Neuronal stem cell (in vitro differentiated cells): ENCODE measurements at regions not wholly inside any gene's neighbourhood (a gene's known extent, or its start where the extent isn't known, plus 50 kb on each side); places are given as distances from the start of the nearest gene placed in this dataset.

Experiments
- DNase-seq: peaks from one replicate; pipeline ENCODE4 v3.0.0-alpha.2; 2013; ENCODE audit warnings: low spot score
- H2AFZ ChIP-seq: one replicate; pipeline ENCODE4 v1.6.1; 2013; ENCODE audit warnings: mild to moderate bottlenecking, low read length, inconsistent platforms
- H2AK5ac ChIP-seq: 2 replicates; pipeline ENCODE4 v1.6.1; 2013; ENCODE audit warnings: low read depth, mild to moderate bottlenecking, inconsistent platforms, low read length, moderate library complexity, mixed read lengths
- H2BK120ac ChIP-seq: 2 replicates; pipeline ENCODE4 v1.6.1; 2013; ENCODE audit warnings: low read depth, mild to moderate bottlenecking, inconsistent platforms, low read length, moderate library complexity, mixed read lengths
- H2BK12ac ChIP-seq: one replicate; pipeline ENCODE4 v1.6.1; 2013; ENCODE audit warnings: low read length, inconsistent platforms
- H2BK15ac ChIP-seq: 2 replicates; pipeline ENCODE4 v1.6.1; 2013; ENCODE audit warnings: mild to moderate bottlenecking, low read length, inconsistent platforms, mixed read lengths
- H2BK5ac ChIP-seq: one replicate; pipeline ENCODE4 v1.6.1; 2013; ENCODE audit warnings: inconsistent platforms, mild to moderate bottlenecking, low read length, moderate library complexity
- H3K14ac ChIP-seq: one replicate; pipeline ENCODE4 v1.6.1; 2013; ENCODE audit warnings: low read length, inconsistent platforms
- H3K18ac ChIP-seq: 2 replicates; pipeline ENCODE4 v1.6.1; 2013; ENCODE audit warnings: low read length, inconsistent platforms
- H3K23ac ChIP-seq: 2 replicates; pipeline ENCODE4 v1.6.1; 2013; ENCODE audit warnings: low read depth, mild to moderate bottlenecking, mixed read lengths, low read length, inconsistent platforms; ENCODE audit not compliant: poor library complexity
- H3K27ac ChIP-seq: replicated peaks from 3 replicates; pipeline ENCODE4 v1.5.1; 2013; ENCODE audit warnings: low read length, inconsistent platforms
- H3K27me3 ChIP-seq, 3 experiments: 2 replicates each; pipeline ENCODE4 v1.6.1; 2013; ENCODE audit warnings: low read length in 3 of 3, mild to moderate bottlenecking in 2 of 3, inconsistent platforms in 1 of 3, low read depth in 1 of 3, mixed read lengths in 1 of 3, moderate library complexity in 1 of 3; ENCODE audit not compliant: control insufficient read depth in 3 of 3, insufficient read depth in 3 of 3
- H3K36me3 ChIP-seq, 2 donors: replicated peaks in 1 of 2; 2 replicates each; pipeline ENCODE4 v1.6.1; 2013; ENCODE audit warnings: low read length in 2 of 2; ENCODE audit not compliant: control insufficient read depth in 2 of 2, insufficient read depth in 2 of 2
- H3K4ac ChIP-seq: 2 replicates; pipeline ENCODE4 v1.6.1; 2013; ENCODE audit warnings: inconsistent platforms, mild to moderate bottlenecking, low read length, moderate library complexity
- H3K4me1 ChIP-seq, 2 donors: 1 replicate in 1 of 2; 2 replicates in 1 of 2; pipeline ENCODE4 v1.6.1; 2013; ENCODE audit warnings: low read length in 2 of 2, low read depth in 1 of 2; ENCODE audit not compliant: control insufficient read depth in 2 of 2, insufficient read depth in 1 of 2
- H3K4me2 ChIP-seq: one replicate; pipeline ENCODE4 v1.6.1; 2013; ENCODE audit warnings: mild to moderate bottlenecking, low read length, inconsistent platforms; ENCODE audit not compliant: insufficient read depth, poor library complexity, severe bottlenecking
- H3K4me3 ChIP-seq, 2 donors: 2 replicates each; pipeline ENCODE4 v1.5.1; 2013; ENCODE audit warnings: low read length in 2 of 2, mild to moderate bottlenecking in 2 of 2, inconsistent platforms in 1 of 2, moderate library complexity in 1 of 2
- H3K79me1 ChIP-seq: one replicate; pipeline ENCODE4 v1.6.1; 2013; ENCODE audit warnings: low read depth, mild to moderate bottlenecking, inconsistent platforms, low read length, moderate library complexity
- H3K9ac ChIP-seq: one replicate; pipeline ENCODE4 v1.6.1; 2013; ENCODE audit warnings: mild to moderate bottlenecking, low read depth, low read length, inconsistent platforms; ENCODE audit not compliant: poor library complexity
- H3K9me3 ChIP-seq, 2 donors: replicated peaks in 1 of 2; 2 replicates each; pipeline versions ENCODE3 to v1.6.1; 2013; ENCODE audit warnings: low read length in 2 of 2, mild to moderate bottlenecking in 2 of 2, inconsistent platforms in 1 of 2, low read depth in 1 of 2, mixed read lengths in 1 of 2, moderate library complexity in 1 of 2; ENCODE audit not compliant: control insufficient read depth in 2 of 2, insufficient read depth in 1 of 2
- H4K8ac ChIP-seq: one replicate; pipeline ENCODE4 v1.6.1; 2013; ENCODE audit warnings: low read depth, mild to moderate bottlenecking, inconsistent platforms, low read length, moderate library complexity
- H4K91ac ChIP-seq: one replicate; pipeline ENCODE4 v1.6.1; 2013; ENCODE audit warnings: low read length, low read depth, mild to moderate bottlenecking, inconsistent platforms; ENCODE audit not compliant: poor library complexity
- WGBS, 2 donors: extraction: QIAGEN DNeasy Blood & Tissue Kit; methylation state at CpG; one replicate each; pipeline ENCODE4 v1.1.7; 2013; ENCODE audit warnings: missing lambda C conversion rate in 2 of 2, mixed read lengths in 1 of 2; ENCODE audit not compliant: insufficient read length in 2 of 2, insufficient replicate concordance in 1 of 2; ENCODE audit errors: extremely low coverage in 2 of 2; 5-methylcytosine and 5-hydroxymethylcytosine counted together

GRCh38 chr11:111440416-111441205, 61.5 kb upstream of the POU2AF1 start:
- no peak overlapping the region for H2BK120ac ChIP-seq
- no peak overlapping the region for H2BK12ac ChIP-seq
- no peak overlapping the region for H2AK5ac ChIP-seq
- H3K4me3 ChIP-seq = no peak overlapping the region
- no peaks in the 10 kb centered on the region for H3K79me1 ChIP-seq
- H3K9me3 ChIP-seq = no peaks in the 10 kb centered on the region
- no peak overlapping the region for H2BK15ac ChIP-seq
- no peak overlapping the region for H4K91ac ChIP-seq
- no peak overlapping the region for H3K14ac ChIP-seq
- H3K4me1 ChIP-seq = peaks cover 0 to 4% of the 10 kb centered on the region in 2 donors
- H3K23ac ChIP-seq = no peak overlapping the region
- H4K8ac ChIP-seq = no peak overlapping the region
- WGBS, 2 donors = no CpG with 5 or more reads among the region's 5 CpGs
- H3K18ac ChIP-seq = no peak overlapping the region
- H3K4ac ChIP-seq = no peak overlapping the region
- H3K9ac ChIP-seq = no peak overlapping the region
- DNase-seq = no peak
- no peak overlapping the region for H2BK5ac ChIP-seq
- H3K27me3 ChIP-seq = no peaks in the 10 kb centered on the region
- no peak overlapping the region for H3K4me2 ChIP-seq
- no peak overlapping the region for H3K27ac ChIP-seq
- no peak overlapping the region for H2AFZ ChIP-seq
- H3K36me3 ChIP-seq = peaks cover 0 to 2% of the 10 kb centered on the region in 2 donors

- DNase-seq = no peak
- H3K14ac ChIP-seq = no peak overlapping the region
- no peak overlapping the region for H2BK120ac ChIP-seq
- no peak overlapping the region for H3K18ac ChIP-seq
- no peak overlapping the region for H4K8ac ChIP-seq
- H3K9ac ChIP-seq = no peak overlapping the region
- no peaks in the 10 kb centered on the region for H3K9me3 ChIP-seq
- no peaks in the 10 kb centered on the region for H3K27me3 ChIP-seq
- no peak overlapping the region for H4K91ac ChIP-seq
- no peaks in the 10 kb centered on the region for H3K79me1 ChIP-seq
- peaks cover 0 to 2% of the 10 kb centered on the region in 2 donors for H3K36me3 ChIP-seq
- no peak overlapping the region for H2AFZ ChIP-seq
- no CpG with 5 or more reads among the region's 1 CpG for WGBS, 2 donors
- no peak overlapping the region for H2BK5ac ChIP-seq
- peaks cover 0 to 6% of the 10 kb centered on the region in 2 donors for H3K4me1 ChIP-seq
- H2BK12ac ChIP-seq = no peak overlapping the region
- H3K23ac ChIP-seq = no peak overlapping the region
- no peak overlapping the region for H3K4me2 ChIP-seq
- H2AK5ac ChIP-seq = no peak overlapping the region
- no peak overlapping the region for H2BK15ac ChIP-seq
- no peak overlapping the region for H3K4ac ChIP-seq
- H3K27ac ChIP-seq = no peak overlapping the region
- no peak overlapping the region for H3K4me3 ChIP-seq
Measured at GRCh38 chr11:111439901-111440300, 60.8 kb upstream of the POU2AF1 start.

- Histone ChIP-seq H4K91ac (no peak overlapping the region), H2BK12ac (no peak overlapping the region), H3K9me3 (no peaks in the 10 kb centered on the region), H2BK120ac (no peak overlapping the region), H3K27ac (no peak overlapping the region), H3K9ac (no peak overlapping the region), H3K18ac (no peak overlapping the region), H3K23ac (no peak overlapping the region), H3K4me1 (peaks cover 0 to 6% of the 10 kb centered on the region in 2 donors), H3K4me3 (no peak overlapping the region), H2AK5ac (no peak overlapping the region), H3K4me2 (no peak overlapping the region), H3K14ac (no peak overlapping the region), H2BK5ac (no peak overlapping the region), H2AFZ (no peak overlapping the region), H3K27me3 (no peaks in the 10 kb centered on the region), H2BK15ac (no peak overlapping the region), H4K8ac (no peak overlapping the region), H3K79me1 (no peaks in the 10 kb centered on the region), H3K4ac (no peak overlapping the region), H3K36me3 (peaks cover 0 to 2% of the 10 kb centered on the region in 2 donors)
- no peak for DNase-seq
- WGBS, 2 donors = no CpG with 5 or more reads among the region's 11 CpGs
Measured at GRCh38 chr11:111438846-111439520, 59.9 kb upstream of the POU2AF1 start.

GRCh38 chr11:111438168-111438567, 59.1 kb upstream of the POU2AF1 start:
- Histone ChIP-seq H3K9me3 (no peaks in the 10 kb centered on the region), H3K4me3 (no peak overlapping the region), H3K23ac (no peak overlapping the region), H3K27me3 (no peaks in the 10 kb centered on the region), H2BK120ac (no peak overlapping the region), H3K9ac (no peak overlapping the region), H3K36me3 (peaks cover 0 to 2% of the 10 kb centered on the region in 2 donors), H2AK5ac (no peak overlapping the region), H2AFZ (no peak overlapping the region), H3K14ac (no peak overlapping the region), H4K91ac (no peak overlapping the region), H3K27ac (no peak overlapping the region), H3K4ac (no peak overlapping the region), H3K4me1 (peaks cover 0 to 6% of the 10 kb centered on the region in 2 donors), H3K79me1 (no peaks in the 10 kb centered on the region), H3K18ac (no peak overlapping the region), H2BK12ac (no peak overlapping the region), H2BK5ac (no peak overlapping the region), H3K4me2 (no peak overlapping the region), H2BK15ac (no peak overlapping the region), H4K8ac (no peak overlapping the region)
- WGBS, 2 donors = no CpG with 5 or more reads among the region's 3 CpGs
- DNase-seq = no peak
